ENCODE measurements at regions not wholly inside any gene's neighbourhood (a gene's known extent, or its start where the extent isn't known, plus 50 kb on each side); places are given as distances from the start of the nearest gene placed in this dataset.

DNA sequence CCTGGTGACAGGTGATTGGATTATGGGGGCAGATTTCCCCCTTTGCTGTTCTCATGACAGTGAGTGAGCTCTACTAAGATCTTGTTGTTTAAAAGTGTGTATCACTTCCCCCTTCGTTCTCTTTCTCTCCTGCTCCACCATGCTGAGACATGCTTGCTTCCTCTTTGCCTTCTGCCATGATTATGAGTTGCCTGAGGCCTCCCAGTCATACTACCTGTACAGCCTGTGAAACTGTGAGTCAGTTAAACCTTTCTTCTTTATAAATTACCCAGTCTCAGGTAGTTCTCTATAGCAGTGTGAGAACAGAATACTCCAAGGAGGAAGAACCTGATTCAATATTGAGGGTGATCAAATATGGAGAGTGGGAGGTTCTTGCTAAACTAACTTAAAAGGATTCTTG, 724.9 kb downstream of the DOK5 start:
- no peak for TF ChIP-seq CTCF (IDR thresholded peaks at IDR 0.05; ENCODE audit: unreplicated experiment)
- H3K4me1 Mint-ChIP-seq (ENCODE audit: unreplicated experiment), result no peaks in the 10 kb centered on the region
- peaks cover 4% of the 10 kb centered on the region for H3K36me3 Mint-ChIP-seq (ENCODE audit: low read depth, unreplicated experiment)
- no peaks in the 10 kb centered on the region for H3K27me3 Mint-ChIP-seq (ENCODE audit: unreplicated experiment)
- H3K4me3 Mint-ChIP-seq (ENCODE audit: unreplicated experiment), result no peak overlapping the region
- no peak overlapping the region for H3K27ac Mint-ChIP-seq (ENCODE audit: unreplicated experiment)
- no peak for DNase-seq (ENCODE audit: low spot score)
- peaks cover 28% of the 10 kb centered on the region for H3K9me3 Mint-ChIP-seq (ENCODE audit: unreplicated experiment)

GRCh38 chr20:55194947-55195346, 719.6 kb downstream of the DOK5 start:
- no peaks in the 10 kb centered on the region for H3K27me3 Mint-ChIP-seq (ENCODE audit: unreplicated experiment)
- peaks cover 22% of the 10 kb centered on the region for H3K9me3 Mint-ChIP-seq (ENCODE audit: unreplicated experiment)
- no peak overlapping the region for H3K27ac Mint-ChIP-seq (ENCODE audit: unreplicated experiment)
- TF ChIP-seq CTCF (IDR thresholded peaks at IDR 0.05; ENCODE audit: unreplicated experiment), result no peak
- peaks cover 4% of the 10 kb centered on the region for H3K36me3 Mint-ChIP-seq (ENCODE audit: low read depth, unreplicated experiment)
- no peak overlapping the region for H3K4me3 Mint-ChIP-seq (ENCODE audit: unreplicated experiment)
- H3K4me1 Mint-ChIP-seq (ENCODE audit: unreplicated experiment), result no peaks in the 10 kb centered on the region
- no peak for DNase-seq (ENCODE audit: low spot score)

GRCh38 chr20:55186228-55186627, 710.8 kb downstream of the DOK5 start:
- no peak overlapping the region for H3K27ac Mint-ChIP-seq (ENCODE audit: unreplicated experiment)
- no peaks in the 10 kb centered on the region for H3K27me3 Mint-ChIP-seq (ENCODE audit: unreplicated experiment)
- no peak overlapping the region for H3K4me3 Mint-ChIP-seq (ENCODE audit: unreplicated experiment)
- no peak for TF ChIP-seq CTCF (IDR thresholded peaks at IDR 0.05; ENCODE audit: unreplicated experiment)
- DNase-seq (ENCODE audit: low spot score), result no peak
- H3K4me1 Mint-ChIP-seq (ENCODE audit: unreplicated experiment), result no peaks in the 10 kb centered on the region
- no peaks in the 10 kb centered on the region for H3K36me3 Mint-ChIP-seq (ENCODE audit: low read depth, unreplicated experiment)
- peaks cover 14% of the 10 kb centered on the region for H3K9me3 Mint-ChIP-seq (ENCODE audit: unreplicated experiment)

DNA sequence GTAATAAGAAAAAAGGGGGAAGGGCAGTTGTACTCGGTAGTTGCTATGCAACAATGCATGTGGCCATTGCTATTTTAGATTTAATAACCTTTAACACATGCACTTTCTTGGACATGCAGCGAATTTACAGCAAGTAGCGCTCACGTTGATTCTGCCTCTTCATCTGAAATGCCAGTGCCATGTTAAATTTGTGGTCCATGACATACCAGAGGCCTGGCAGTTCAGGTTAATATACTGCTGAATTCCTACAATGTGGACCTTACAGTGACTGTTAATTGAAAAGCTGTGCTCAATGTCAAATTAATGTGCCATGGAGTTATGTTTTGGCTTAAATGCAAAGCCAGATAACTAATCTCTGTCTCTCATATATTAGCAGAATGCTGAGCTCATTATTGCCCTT, 699.7 kb downstream of the DOK5 start:
- Mint-ChIP-seq H3K27ac (ENCODE audit: unreplicated experiment) (no peak overlapping the region), H3K4me1 (ENCODE audit: unreplicated experiment) (no peaks in the 10 kb centered on the region), H3K27me3 (ENCODE audit: unreplicated experiment) (peaks cover 4% of the 10 kb centered on the region), H3K9me3 (ENCODE audit: unreplicated experiment) (peaks cover 21% of the 10 kb centered on the region), H3K4me3 (ENCODE audit: unreplicated experiment) (no peak overlapping the region), H3K36me3 (ENCODE audit: low read depth, unreplicated experiment) (peaks cover 3% of the 10 kb centered on the region)
- TF ChIP-seq CTCF (IDR thresholded peaks at IDR 0.05; ENCODE audit: unreplicated experiment), result no peak
- no peak for DNase-seq (ENCODE audit: low spot score)

DNA sequence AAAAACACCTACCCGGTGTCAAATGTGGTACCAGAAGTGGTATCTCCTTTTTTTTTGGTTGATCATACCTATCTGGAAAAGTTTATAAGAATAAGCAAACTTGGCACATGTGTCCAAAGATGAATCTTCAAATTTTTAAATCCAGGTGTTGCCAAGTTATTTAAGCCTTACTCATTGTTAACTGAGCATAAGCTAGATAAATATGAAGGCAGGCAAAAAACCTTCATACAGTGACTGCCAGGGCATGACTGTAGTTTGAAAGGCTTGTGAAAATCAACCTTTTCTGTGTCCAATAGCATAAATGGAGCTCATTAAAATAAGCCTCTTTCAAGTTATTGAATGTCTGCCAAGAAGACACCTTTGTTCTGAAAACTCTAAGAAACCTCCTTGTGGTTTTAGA, 699.2 kb downstream of the DOK5 start:
- H3K9me3 Mint-ChIP-seq (ENCODE audit: unreplicated experiment), result peaks cover 17% of the 10 kb centered on the region
- no peak for DNase-seq (ENCODE audit: low spot score)
- H3K36me3 Mint-ChIP-seq (ENCODE audit: low read depth, unreplicated experiment), result peaks cover 3% of the 10 kb centered on the region
- H3K4me1 Mint-ChIP-seq (ENCODE audit: unreplicated experiment), result no peaks in the 10 kb centered on the region
- no peak overlapping the region for H3K27ac Mint-ChIP-seq (ENCODE audit: unreplicated experiment)
- no peak for TF ChIP-seq CTCF (IDR thresholded peaks at IDR 0.05; ENCODE audit: unreplicated experiment)
- peaks cover 2% of the 10 kb centered on the region for H3K27me3 Mint-ChIP-seq (ENCODE audit: unreplicated experiment)
- no peak overlapping the region for H3K4me3 Mint-ChIP-seq (ENCODE audit: unreplicated experiment)

Measured in endothelial cell (in vitro differentiated cells).